ENCODE measurements at regions not wholly inside any gene's neighbourhood (a gene's known extent, or its start where the extent isn't known, plus 50 kb on each side); places are given as distances from the start of the nearest gene placed in this dataset.

DNA sequence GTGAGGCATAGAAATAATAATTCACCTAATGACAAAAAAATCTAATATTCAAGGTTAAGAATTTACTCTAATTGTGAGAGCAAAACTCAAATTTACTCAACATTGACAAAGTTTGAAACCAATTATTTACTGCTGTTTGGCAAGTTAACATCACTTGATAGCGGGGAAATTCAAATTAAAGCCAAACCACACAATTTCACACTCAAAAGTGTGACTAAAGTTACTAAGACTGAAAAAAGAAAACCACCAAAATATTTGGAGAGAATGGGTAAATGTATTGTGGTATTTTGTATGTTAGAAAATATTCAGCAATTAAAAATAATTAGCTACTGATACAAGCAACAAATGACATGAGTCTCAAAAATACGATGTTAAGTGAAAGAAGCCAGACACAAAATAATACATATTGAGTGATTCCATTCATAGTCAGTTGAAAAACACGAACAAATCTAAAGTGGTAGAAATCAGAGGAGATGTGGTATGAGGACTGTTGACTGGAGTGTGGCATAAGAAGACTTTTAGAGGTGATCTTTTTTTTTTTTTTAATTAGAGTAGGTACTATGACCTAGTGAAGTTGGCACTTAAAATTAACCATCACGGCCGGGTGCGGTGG, 541.4 kb upstream of the ATXN8OS start:
- TF ChIP-seq CTCF (IDR thresholded peaks at IDR 0.05; ENCODE audit: low read depth, low read length) (no peak), EZH2phosphoT487 (IDR thresholded peaks at IDR 0.05; ENCODE audit: low read depth) (no peak)
